ENCODE measurements at regions not wholly inside any gene's neighbourhood (a gene's known extent, or its start where the extent isn't known, plus 50 kb on each side); places are given as distances from the start of the nearest gene placed in this dataset.

- TF ChIP-seq CTCF (conservative IDR thresholded peaks at IDR 0.05; ENCODE audit: low read depth, low read length): no peak
- Histone ChIP-seq H4K20me1 (ENCODE audit: insufficient read depth) (no peaks in the 10 kb centered on the region), H3K36me3 (ENCODE audit: insufficient read depth) (no peaks in the 10 kb centered on the region), H3K4me3 (IDR thresholded peaks at IDR 0.05; ENCODE audit: insufficient read depth, low read depth, low read length) (no peak overlapping the region), H3K27me3 (ENCODE audit: insufficient read depth, low read depth) (no peaks in the 10 kb centered on the region), H3K79me2 (ENCODE audit: insufficient read depth, low read depth) (no peaks in the 10 kb centered on the region), H3K4me2 (no peak overlapping the region), H3K9ac (no peak overlapping the region), H2AFZ (ENCODE audit: low read depth) (no peak overlapping the region), H3K4me1 (ENCODE audit: low read depth, poor library complexity, severe bottlenecking) (no peaks in the 10 kb centered on the region), H3K27ac (no peak overlapping the region)
Observed at GRCh38 chr3:99352811-99353210, 285.6 kb upstream of the COL8A1 start.

GRCh38 chr3:99351122-99351521 lies 287.3 kb upstream of the COL8A1 start:
- Histone ChIP-seq H3K4me1 (ENCODE audit: low read depth, poor library complexity, severe bottlenecking) (no peaks in the 10 kb centered on the region), H3K79me2 (ENCODE audit: insufficient read depth, low read depth) (no peaks in the 10 kb centered on the region), H3K27me3 (ENCODE audit: insufficient read depth, low read depth) (no peaks in the 10 kb centered on the region), H2AFZ (ENCODE audit: low read depth) (no peak overlapping the region), H4K20me1 (ENCODE audit: insufficient read depth) (no peaks in the 10 kb centered on the region), H3K9ac (no peak overlapping the region), H3K4me3 (IDR thresholded peaks at IDR 0.05; ENCODE audit: insufficient read depth, low read depth, low read length) (no peak overlapping the region), H3K27ac (no peak overlapping the region), H3K4me2 (no peak overlapping the region), H3K36me3 (ENCODE audit: insufficient read depth) (no peaks in the 10 kb centered on the region)
- TF ChIP-seq CTCF (conservative IDR thresholded peaks at IDR 0.05; ENCODE audit: low read depth, low read length): no peak

- Histone ChIP-seq H3K9ac (no peak overlapping the region), H3K79me2 (ENCODE audit: insufficient read depth, low read depth) (no peaks in the 10 kb centered on the region), H3K36me3 (ENCODE audit: insufficient read depth) (no peaks in the 10 kb centered on the region), H3K4me3 (IDR thresholded peaks at IDR 0.05; ENCODE audit: insufficient read depth, low read depth, low read length) (no peak overlapping the region), H3K27me3 (ENCODE audit: insufficient read depth, low read depth) (no peaks in the 10 kb centered on the region), H4K20me1 (ENCODE audit: insufficient read depth) (no peaks in the 10 kb centered on the region), H3K4me1 (ENCODE audit: low read depth, poor library complexity, severe bottlenecking) (no peaks in the 10 kb centered on the region), H2AFZ (ENCODE audit: low read depth) (no peak overlapping the region), H3K4me2 (no peak overlapping the region), H3K27ac (no peak overlapping the region)
- no peak for TF ChIP-seq CTCF (conservative IDR thresholded peaks at IDR 0.05; ENCODE audit: low read depth, low read length)
Observed at GRCh38 chr3:99348451-99348850, 289.9 kb upstream of the COL8A1 start.

GRCh38 chr3:99344216-99344615 lies 294.2 kb upstream of the COL8A1 start:
- Histone ChIP-seq H3K4me1 (ENCODE audit: low read depth, poor library complexity, severe bottlenecking) (no peaks in the 10 kb centered on the region), H2AFZ (ENCODE audit: low read depth) (no peak overlapping the region)
- TF ChIP-seq CTCF (conservative IDR thresholded peaks at IDR 0.05; ENCODE audit: low read depth, low read length): no peak

More at GRCh38 chr3:99344216-99344615, 294.2 kb upstream of the COL8A1 start:
- no peaks in the 10 kb centered on the region for H4K20me1 ChIP-seq (ENCODE audit: insufficient read depth)
- no peak overlapping the region for H3K27ac ChIP-seq
- no peak overlapping the region for H3K9ac ChIP-seq
- H3K79me2 ChIP-seq (ENCODE audit: insufficient read depth, low read depth): no peaks in the 10 kb centered on the region
- no peak overlapping the region for H3K4me3 ChIP-seq (IDR thresholded peaks at IDR 0.05; ENCODE audit: insufficient read depth, low read depth, low read length)
- no peaks in the 10 kb centered on the region for H3K36me3 ChIP-seq (ENCODE audit: insufficient read depth)
- no peak overlapping the region for H3K4me2 ChIP-seq
- no peaks in the 10 kb centered on the region for H3K27me3 ChIP-seq (ENCODE audit: insufficient read depth, low read depth)
